AG10803 (cell line): ENCODE measurements at regions not wholly inside any gene's neighbourhood (a gene's known extent, or its start where the extent isn't known, plus 50 kb on each side); places are given as distances from the start of the nearest gene placed in this dataset.

Experiments
- DNase-seq: peaks from one replicate; pipeline ENCODE4 v3.0.0; 2010; ENCODE audit warnings: low read depth
- H3K4me3 ChIP-seq: 2 replicates; pipeline ENCODE4 v1.5.1; 2011; ENCODE audit warnings: mild to moderate bottlenecking, low read length, control low read depth
- TF ChIP-seq, protein P1 (sequence below): conservative IDR thresholded peaks from 2 replicates; pipeline ENCODE4 v1.5.1; 2011; ENCODE audit warnings: mild to moderate bottlenecking, low read length, control low read depth, inconsistent platforms

DNA sequence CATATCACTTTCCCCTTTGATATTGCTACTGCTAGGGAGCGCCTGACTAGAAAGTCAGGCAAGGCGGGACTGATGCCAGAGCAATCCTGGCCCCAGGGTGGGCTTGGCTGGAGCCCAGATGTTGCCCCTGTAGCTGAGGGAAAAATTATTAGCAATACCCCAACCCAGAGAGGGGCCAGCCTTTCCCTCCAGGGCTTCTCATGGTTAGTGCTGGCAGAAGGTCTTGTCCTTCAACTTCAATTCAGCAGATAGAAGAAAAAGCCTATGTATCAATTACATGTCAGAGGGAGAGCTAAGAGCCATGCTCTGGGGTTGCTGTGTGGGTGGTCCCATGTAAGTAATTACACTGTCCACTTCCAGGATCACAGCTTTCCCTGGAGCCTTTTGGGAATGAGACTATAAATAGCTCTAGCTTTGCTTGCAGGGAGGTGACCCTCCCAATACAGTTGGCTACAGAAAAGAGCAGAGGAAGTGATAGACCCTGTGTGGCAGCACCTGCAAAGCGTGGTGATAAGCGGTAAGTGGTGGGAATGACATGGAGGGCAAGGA, 579.1 kb downstream of the CCSER2 start:
- TF ChIP-seq, protein P1, sequence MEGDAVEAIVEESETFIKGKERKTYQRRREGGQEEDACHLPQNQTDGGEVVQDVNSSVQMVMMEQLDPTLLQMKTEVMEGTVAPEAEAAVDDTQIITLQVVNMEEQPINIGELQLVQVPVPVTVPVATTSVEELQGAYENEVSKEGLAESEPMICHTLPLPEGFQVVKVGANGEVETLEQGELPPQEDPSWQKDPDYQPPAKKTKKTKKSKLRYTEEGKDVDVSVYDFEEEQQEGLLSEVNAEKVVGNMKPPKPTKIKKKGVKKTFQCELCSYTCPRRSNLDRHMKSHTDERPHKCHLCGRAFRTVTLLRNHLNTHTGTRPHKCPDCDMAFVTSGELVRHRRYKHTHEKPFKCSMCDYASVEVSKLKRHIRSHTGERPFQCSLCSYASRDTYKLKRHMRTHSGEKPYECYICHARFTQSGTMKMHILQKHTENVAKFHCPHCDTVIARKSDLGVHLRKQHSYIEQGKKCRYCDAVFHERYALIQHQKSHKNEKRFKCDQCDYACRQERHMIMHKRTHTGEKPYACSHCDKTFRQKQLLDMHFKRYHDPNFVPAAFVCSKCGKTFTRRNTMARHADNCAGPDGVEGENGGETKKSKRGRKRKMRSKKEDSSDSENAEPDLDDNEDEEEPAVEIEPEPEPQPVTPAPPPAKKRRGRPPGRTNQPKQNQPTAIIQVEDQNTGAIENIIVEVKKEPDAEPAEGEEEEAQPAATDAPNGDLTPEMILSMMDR, result no peak
- no peak overlapping the region for H3K4me3 ChIP-seq
- no peak for DNase-seq

GRCh38 chr10:84908491-84908890, 580.1 kb downstream of the CCSER2 start:
- no peak overlapping the region for H3K4me3 ChIP-seq
- TF ChIP-seq, protein P1, result no peak
- DNase-seq, result no peak

DNA sequence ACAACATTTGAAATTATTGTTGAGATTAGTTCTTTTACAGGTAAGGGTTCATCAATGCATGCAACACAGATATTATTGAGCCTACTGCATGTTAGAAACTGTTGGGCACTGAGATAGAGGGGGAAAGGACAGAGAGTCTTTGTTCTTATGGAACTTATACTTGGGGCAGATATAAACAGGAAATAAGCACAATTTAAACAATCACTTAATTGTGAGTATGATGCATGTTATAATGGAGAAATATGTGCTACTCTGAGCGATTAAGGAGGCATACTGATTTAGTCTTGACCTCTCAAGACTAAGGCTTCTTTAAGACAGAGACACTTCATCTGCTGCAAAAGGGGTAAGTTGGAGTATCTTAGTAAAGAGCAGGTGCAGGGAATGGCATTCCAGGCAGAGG, 593.3 kb downstream of the CCSER2 start:
- TF ChIP-seq, protein P1, result no peak
- DNase-seq, result no peak
- no peak overlapping the region for H3K4me3 ChIP-seq

DNA sequence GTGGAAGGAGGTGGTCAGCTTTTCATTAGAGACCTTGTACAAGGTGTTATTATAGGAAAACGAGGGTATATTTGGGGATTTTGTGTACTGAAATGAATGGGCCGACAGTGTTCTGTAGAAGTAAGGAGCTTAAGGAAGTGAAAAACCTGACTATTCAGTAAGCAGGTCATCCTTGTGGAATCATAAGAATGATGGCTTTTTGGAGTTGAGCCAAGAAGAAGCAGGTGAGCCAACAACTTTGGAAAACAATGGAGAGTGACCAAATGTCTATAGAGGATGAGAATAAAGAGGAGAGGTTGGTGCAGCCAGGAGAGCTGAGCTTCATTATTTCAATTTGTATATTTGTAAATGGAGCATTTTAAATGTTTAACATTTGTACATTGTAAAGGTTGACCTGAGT, 595.7 kb downstream of the CCSER2 start:
- H3K4me3 ChIP-seq, result no peak overlapping the region
- DNase-seq, result no peak
- TF ChIP-seq, protein P1, result no peak

DNA sequence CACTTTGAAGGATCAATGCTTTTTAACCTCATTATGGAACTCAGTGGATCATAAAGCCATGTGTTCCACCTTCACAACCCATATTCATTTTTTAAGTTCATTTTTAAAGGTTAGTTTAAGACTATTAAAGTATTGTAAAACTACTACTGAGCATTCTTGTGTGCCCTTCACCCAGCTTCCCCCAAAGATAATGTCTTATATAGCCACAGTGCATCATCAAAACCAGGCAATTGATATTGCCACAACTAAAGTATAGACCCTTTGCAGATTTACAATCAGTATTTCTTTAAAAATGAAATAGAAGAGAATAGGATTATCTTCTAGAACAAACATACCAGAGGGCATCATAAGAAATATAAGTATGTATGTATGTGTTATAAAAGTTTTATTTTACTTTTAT, 597.1 kb downstream of the CCSER2 start:
- TF ChIP-seq, protein P1, result no peak
- DNase-seq, result no peak
- no peak overlapping the region for H3K4me3 ChIP-seq

DNA sequence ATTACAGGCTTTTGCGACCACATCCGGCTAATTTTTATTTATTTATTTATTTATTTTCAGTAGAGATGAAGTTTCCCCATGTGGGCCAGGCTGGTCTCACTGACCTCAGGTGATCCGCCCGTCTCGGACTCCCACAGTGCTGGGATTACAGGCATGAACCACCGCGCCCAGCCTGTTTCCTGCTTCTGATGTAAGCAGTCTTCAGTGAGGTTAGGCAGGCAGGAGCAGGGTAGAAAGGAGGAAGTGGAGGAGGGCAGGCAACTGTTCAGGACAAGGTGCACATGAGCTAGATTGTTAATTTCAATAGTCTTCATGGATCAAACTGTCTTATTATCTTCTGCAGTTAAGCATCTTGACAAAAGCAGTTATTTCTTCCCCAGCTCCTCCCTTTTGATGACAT, 605.0 kb downstream of the CCSER2 start:
- no peak overlapping the region for H3K4me3 ChIP-seq
- TF ChIP-seq, protein P1, result no peak
- no peak for DNase-seq

- no peak for DNase-seq
- no peak overlapping the region for H3K4me3 ChIP-seq
- TF ChIP-seq, protein P1, result no peak
Observed at GRCh38 chr10:84935772-84936171, 607.4 kb downstream of the CCSER2 start.
